ENCODE measurements at regions not wholly inside any gene's neighbourhood (a gene's known extent, or its start where the extent isn't known, plus 50 kb on each side); places are given as distances from the start of the nearest gene placed in this dataset.
A peak's percentile ranks its signal among the peaks of the same experiment; 100 is the strongest.

- Mint-ChIP-seq H3K4me1 (peaks cover 3% of the 10 kb centered on the region), H3K27ac (peak overlapping the region in 1 of 7 donors; percentile 21), H3K4me3 (no peak overlapping the region), H3K27me3 (ENCODE audit: low read depth in 3 of 3) (no peaks in the 10 kb centered on the region), H3K36me3 (peaks cover 3 to 5% of the 10 kb centered on the region in 2 donors), H3K9me3 (peaks cover 0 to 9% (median 2%) of the 10 kb centered on the region in 7 donors)
- Histone ChIP-seq H3K36me3 (replicated peaks in 1 of 2; ENCODE audit: control insufficient read depth in 1 of 2, insufficient read depth in 2 of 2, low read length in 2 of 2) (no peaks in the 10 kb centered on the region), H3K4me3 (replicated peaks in 1 of 3; ENCODE audit: low read depth in 2 of 3, low read length in 3 of 3) (no peak overlapping the region), H3K27ac (ENCODE audit: low read depth in 1 of 2, low read length in 2 of 2) (no peak overlapping the region), H3K27me3 (ENCODE audit: control insufficient read depth in 2 of 2, insufficient read depth in 2 of 2, low read length in 2 of 2) (no peaks in the 10 kb centered on the region), H3K9me3 (replicated peaks in 1 of 2; ENCODE audit: control insufficient read depth in 1 of 2, insufficient read depth in 1 of 2, low read length in 2 of 2) (no peaks in the 10 kb centered on the region), H3K79me2 (ENCODE audit: insufficient read depth, low read length) (no peaks in the 10 kb centered on the region), H3K4me1 (ENCODE audit: control insufficient read depth in 1 of 2, insufficient read depth in 2 of 2, low read length in 2 of 2) (no peaks in the 10 kb centered on the region), H4K20me1 (ENCODE audit: insufficient read depth, low read length) (no peaks in the 10 kb centered on the region), H3K4me2 (replicated peaks; ENCODE audit: extremely low read depth, low read length, poor library complexity, severe bottlenecking) (no peak overlapping the region), H3K9ac (ENCODE audit: insufficient read depth, low read length, poor library complexity, severe bottlenecking) (no peak overlapping the region), H2AFZ (ENCODE audit: insufficient read depth, low read depth, low read length, poor library complexity, severe bottlenecking) (no peak overlapping the region)
- intact Hi-C loops (cut with micrococcal nuclease), result no loop called here
- DNase-seq, result no peak
- 57% methylated on average over 1 of the region's 6 CpGs for WGBS (ENCODE audit: insufficient coverage)
- TF ChIP-seq, protein P1, sequence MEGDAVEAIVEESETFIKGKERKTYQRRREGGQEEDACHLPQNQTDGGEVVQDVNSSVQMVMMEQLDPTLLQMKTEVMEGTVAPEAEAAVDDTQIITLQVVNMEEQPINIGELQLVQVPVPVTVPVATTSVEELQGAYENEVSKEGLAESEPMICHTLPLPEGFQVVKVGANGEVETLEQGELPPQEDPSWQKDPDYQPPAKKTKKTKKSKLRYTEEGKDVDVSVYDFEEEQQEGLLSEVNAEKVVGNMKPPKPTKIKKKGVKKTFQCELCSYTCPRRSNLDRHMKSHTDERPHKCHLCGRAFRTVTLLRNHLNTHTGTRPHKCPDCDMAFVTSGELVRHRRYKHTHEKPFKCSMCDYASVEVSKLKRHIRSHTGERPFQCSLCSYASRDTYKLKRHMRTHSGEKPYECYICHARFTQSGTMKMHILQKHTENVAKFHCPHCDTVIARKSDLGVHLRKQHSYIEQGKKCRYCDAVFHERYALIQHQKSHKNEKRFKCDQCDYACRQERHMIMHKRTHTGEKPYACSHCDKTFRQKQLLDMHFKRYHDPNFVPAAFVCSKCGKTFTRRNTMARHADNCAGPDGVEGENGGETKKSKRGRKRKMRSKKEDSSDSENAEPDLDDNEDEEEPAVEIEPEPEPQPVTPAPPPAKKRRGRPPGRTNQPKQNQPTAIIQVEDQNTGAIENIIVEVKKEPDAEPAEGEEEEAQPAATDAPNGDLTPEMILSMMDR (IDR thresholded peaks at IDR 0.05), result no peak
These were observed 141.6 kb downstream of the ALOX5 start for GRCh38 chr10:45515630-45516029.

DNA sequence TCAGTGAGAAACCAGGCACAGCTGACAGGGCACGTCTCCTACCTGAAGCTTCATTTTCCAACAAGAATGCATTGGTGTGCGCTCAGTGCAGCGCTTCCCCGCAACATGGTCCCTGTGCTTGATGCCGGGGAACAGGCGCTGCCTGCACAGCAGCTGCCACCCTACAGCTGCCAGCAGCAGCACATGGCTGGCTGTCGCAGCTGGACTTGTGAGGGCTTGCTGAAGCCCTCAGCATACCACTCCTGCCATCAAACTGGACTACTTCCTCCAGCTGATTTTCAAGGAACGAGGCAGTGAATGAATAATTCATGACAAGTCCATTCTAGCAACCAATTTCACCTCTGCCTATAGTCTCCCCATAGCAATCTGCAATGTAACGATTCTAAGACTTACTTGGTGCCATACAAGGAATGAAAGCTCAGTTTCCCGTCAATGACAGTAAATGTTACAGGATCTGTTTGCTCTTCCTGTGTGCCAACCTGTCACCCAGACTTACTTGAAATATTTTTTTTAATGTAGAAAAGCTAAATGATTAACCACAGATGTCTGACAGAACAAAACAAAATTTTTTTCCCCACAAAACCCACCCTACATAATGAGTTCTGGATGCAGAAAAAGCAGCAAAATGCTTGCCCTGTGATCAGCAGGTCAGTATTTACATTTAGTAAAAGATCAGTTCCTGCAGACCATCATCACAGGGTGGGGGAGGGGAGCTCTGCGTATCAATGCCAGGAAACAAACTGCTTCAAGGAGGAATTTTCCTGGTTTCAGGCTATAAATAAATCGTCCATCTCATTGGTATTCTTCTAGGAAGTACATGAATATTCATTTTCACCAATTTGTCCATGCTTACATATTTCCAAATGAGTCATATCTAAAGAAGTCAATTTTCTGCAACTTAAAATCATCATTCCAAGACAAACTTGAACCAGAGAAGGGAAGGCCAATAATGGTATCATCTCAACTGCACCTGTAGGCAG is 140.6 kb downstream of the ALOX5 start:
- Histone ChIP-seq H3K4me1 (ENCODE audit: control insufficient read depth in 1 of 2, insufficient read depth in 2 of 2, low read length in 2 of 2) (no peaks in the 10 kb centered on the region), H3K9me3 (replicated peaks in 1 of 2; ENCODE audit: control insufficient read depth in 1 of 2, insufficient read depth in 1 of 2, low read length in 2 of 2) (no peaks in the 10 kb centered on the region), H2AFZ (ENCODE audit: insufficient read depth, low read depth, low read length, poor library complexity, severe bottlenecking) (no peak overlapping the region), H3K36me3 (replicated peaks in 1 of 2; ENCODE audit: control insufficient read depth in 1 of 2, insufficient read depth in 2 of 2, low read length in 2 of 2) (no peaks in the 10 kb centered on the region), H3K9ac (ENCODE audit: insufficient read depth, low read length, poor library complexity, severe bottlenecking) (no peak overlapping the region), H3K4me3 (replicated peaks in 1 of 3; ENCODE audit: low read depth in 2 of 3, low read length in 3 of 3) (no peak overlapping the region), H3K79me2 (ENCODE audit: insufficient read depth, low read length) (no peaks in the 10 kb centered on the region), H4K20me1 (ENCODE audit: insufficient read depth, low read length) (no peaks in the 10 kb centered on the region), H3K27ac (ENCODE audit: low read depth in 1 of 2, low read length in 2 of 2) (no peak overlapping the region), H3K27me3 (ENCODE audit: control insufficient read depth in 2 of 2, insufficient read depth in 2 of 2, low read length in 2 of 2) (no peaks in the 10 kb centered on the region), H3K4me2 (replicated peaks; ENCODE audit: extremely low read depth, low read length, poor library complexity, severe bottlenecking) (no peak overlapping the region)
- Mint-ChIP-seq H3K36me3 (peaks cover 3% of the 10 kb centered on the region in 2 donors), H3K27ac (peak overlapping the region in 1 of 7 donors; percentile 60), H3K27me3 (ENCODE audit: low read depth in 3 of 3) (no peaks in the 10 kb centered on the region), H3K9me3 (peaks cover 0 to 9% (median 2%) of the 10 kb centered on the region in 7 donors), H3K4me1 (peaks cover 3% of the 10 kb centered on the region), H3K4me3 (no peak overlapping the region)
- 86% methylated on average over 8 of the region's 12 CpGs for WGBS (ENCODE audit: insufficient coverage)
- TF ChIP-seq, protein P1 (IDR thresholded peaks at IDR 0.05), result no peak
- DNase-seq, result no peak
- intact Hi-C loops (cut with micrococcal nuclease), result no loop called here
